ENCODE measurements at regions not wholly inside any gene's neighbourhood (a gene's known extent, or its start where the extent isn't known, plus 50 kb on each side); places are given as distances from the start of the nearest gene placed in this dataset.
A peak's percentile ranks its signal among the peaks of the same experiment; 100 is the strongest.

DNA sequence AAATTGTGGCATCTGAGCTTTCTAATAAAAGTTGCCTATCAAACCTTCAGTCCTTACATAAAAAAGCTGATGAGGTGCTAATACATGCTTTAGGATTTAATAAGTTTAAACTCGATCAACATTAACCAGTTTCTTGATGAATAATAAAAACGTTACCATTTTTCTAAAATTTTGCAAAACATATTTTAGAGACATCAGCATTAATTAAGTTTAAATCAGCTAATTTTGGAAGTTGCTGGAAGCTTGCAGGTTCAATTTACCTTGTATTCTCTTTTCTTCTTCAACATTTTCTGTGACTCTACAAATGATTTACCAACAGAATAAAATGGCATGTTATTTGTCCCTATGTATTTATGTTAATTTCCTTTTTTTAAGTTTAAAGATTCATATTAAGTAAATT, 365.3 kb upstream of the OPRM1 start:
- no peaks in the 10 kb centered on the region for H3K27me3 ChIP-seq (ENCODE audit: insufficient read depth, low read length, poor library complexity)
- no peak overlapping the region for H3K23ac ChIP-seq (ENCODE audit: low read length)
- H3K4me1 ChIP-seq (ENCODE audit: control insufficient read depth, low read depth, low read length), result no peaks in the 10 kb centered on the region
- no peak for DNase-seq
- no peaks in the 10 kb centered on the region for H3K79me1 ChIP-seq (ENCODE audit: low read length)
- no peak overlapping the region for H3K56ac ChIP-seq (ENCODE audit: low read length)
- no peak overlapping the region for H3K9ac ChIP-seq (ENCODE audit: low read length)
- H3K36me3 ChIP-seq (ENCODE audit: control insufficient read depth, insufficient read depth, low read length), result no peaks in the 10 kb centered on the region
- no peak overlapping the region for H3K4ac ChIP-seq (ENCODE audit: low read depth, low read length)
- no peak overlapping the region for H3K4me2 ChIP-seq (ENCODE audit: low read length)
- no peak overlapping the region for H3K18ac ChIP-seq (ENCODE audit: low read length)
- no peak overlapping the region for H2AK5ac ChIP-seq (ENCODE audit: low read length)
- H2BK15ac ChIP-seq (replicated peaks; ENCODE audit: low read depth), result no peak overlapping the region
- H4K8ac ChIP-seq (ENCODE audit: low read depth, low read length), result no peak overlapping the region
- H3K79me2 ChIP-seq (ENCODE audit: control insufficient read depth, insufficient read depth, low read length), result no peaks in the 10 kb centered on the region
- no peak overlapping the region for H3K4me3 ChIP-seq (ENCODE audit: low read length)
- WGBS (ENCODE audit: extremely low coverage, insufficient coverage, low lambda C conversion rate), result 100% methylated on average over 2 of the region's 2 CpGs
- no peak overlapping the region for H4K5ac ChIP-seq (ENCODE audit: low read length)
- H2BK5ac ChIP-seq (ENCODE audit: low read length), result no peak overlapping the region
- H3K27ac ChIP-seq (ENCODE audit: low read depth, low read length), result no peak overlapping the region
- H2BK120ac ChIP-seq (ENCODE audit: low read depth, low read length), result no peak overlapping the region

DNA sequence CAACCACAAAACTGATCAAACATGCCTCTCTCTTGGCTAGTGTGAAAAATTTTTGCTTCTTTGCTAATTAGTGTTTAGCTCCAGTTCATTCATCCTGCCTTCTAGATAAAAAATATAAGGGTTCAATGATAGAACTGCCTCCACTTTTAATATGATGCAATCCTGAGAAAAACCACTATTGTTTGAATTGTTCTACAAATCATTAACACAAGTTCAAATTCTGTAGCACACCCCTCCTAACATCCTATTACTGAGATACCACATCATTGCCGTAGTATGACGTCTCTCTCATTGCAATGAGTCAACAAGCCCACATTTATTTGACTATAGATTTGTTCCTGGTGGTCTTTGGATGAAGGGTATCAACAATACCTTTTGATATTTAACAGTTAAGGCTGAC, 365.8 kb upstream of the OPRM1 start:
- Histone ChIP-seq H3K27me3 (ENCODE audit: insufficient read depth, low read length, poor library complexity) (no peaks in the 10 kb centered on the region), H2BK5ac (ENCODE audit: low read length) (no peak overlapping the region), H2BK120ac (ENCODE audit: low read depth, low read length) (no peak overlapping the region), H3K4me3 (ENCODE audit: low read length) (no peak overlapping the region), H2BK15ac (replicated peaks; ENCODE audit: low read depth) (no peak overlapping the region), H4K8ac (ENCODE audit: low read depth, low read length) (no peak overlapping the region), H2AK5ac (ENCODE audit: low read length) (no peak overlapping the region), H3K4ac (ENCODE audit: low read depth, low read length) (no peak overlapping the region), H3K9ac (ENCODE audit: low read length) (no peak overlapping the region), H4K5ac (ENCODE audit: low read length) (no peak overlapping the region), H3K23ac (ENCODE audit: low read length) (no peak overlapping the region), H3K56ac (ENCODE audit: low read length) (no peak overlapping the region), H3K79me1 (ENCODE audit: low read length) (no peaks in the 10 kb centered on the region), H3K79me2 (ENCODE audit: control insufficient read depth, insufficient read depth, low read length) (no peaks in the 10 kb centered on the region), H3K4me1 (ENCODE audit: control insufficient read depth, low read depth, low read length) (no peaks in the 10 kb centered on the region), H3K36me3 (ENCODE audit: control insufficient read depth, insufficient read depth, low read length) (no peaks in the 10 kb centered on the region), H3K27ac (ENCODE audit: low read depth, low read length) (no peak overlapping the region), H3K18ac (ENCODE audit: low read length) (no peak overlapping the region), H3K4me2 (ENCODE audit: low read length) (no peak overlapping the region)
- no CpG with 5 or more reads among the region's 2 CpGs for WGBS (ENCODE audit: extremely low coverage, insufficient coverage, low lambda C conversion rate)
- DNase-seq, result no peak

DNA sequence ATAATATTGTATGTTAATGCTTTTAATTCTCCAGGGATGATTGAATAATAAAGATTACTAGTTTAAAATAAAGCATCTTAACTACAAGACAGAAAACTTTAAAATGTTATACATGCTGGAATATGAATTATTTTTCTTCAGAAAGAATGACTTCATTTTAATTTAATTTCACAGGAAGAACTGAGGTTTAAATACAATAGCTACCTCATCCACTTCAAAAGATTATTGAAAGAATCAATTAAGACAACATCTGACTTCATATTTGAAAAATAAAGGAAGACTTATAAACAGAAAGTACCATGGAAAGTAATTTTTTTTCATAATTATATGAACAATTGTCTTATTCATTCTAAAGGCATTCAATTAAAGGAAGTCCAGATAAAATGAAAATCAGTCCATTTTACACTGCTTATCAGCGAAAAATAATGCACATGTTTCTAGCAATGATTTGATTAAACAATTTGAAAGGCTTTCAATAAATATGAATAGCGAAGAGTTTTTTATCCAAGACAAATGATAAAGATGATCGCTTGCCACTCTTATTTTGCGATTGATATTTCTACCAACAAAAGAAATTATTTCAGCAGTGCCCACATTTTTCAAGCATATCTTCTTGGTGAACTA, 368.5 kb upstream of the OPRM1 start:
- no peaks in the 10 kb centered on the region for H3K36me3 ChIP-seq (ENCODE audit: control insufficient read depth, insufficient read depth, low read length)
- no peak overlapping the region for H2AK5ac ChIP-seq (ENCODE audit: low read length)
- no peak overlapping the region for H4K8ac ChIP-seq (ENCODE audit: low read depth, low read length)
- H3K27ac ChIP-seq (ENCODE audit: low read depth, low read length), result no peak overlapping the region
- no peak overlapping the region for H3K56ac ChIP-seq (ENCODE audit: low read length)
- H3K4me3 ChIP-seq (ENCODE audit: low read length), result no peak overlapping the region
- H3K79me2 ChIP-seq (ENCODE audit: control insufficient read depth, insufficient read depth, low read length), result no peaks in the 10 kb centered on the region
- H3K18ac ChIP-seq (ENCODE audit: low read length), result no peak overlapping the region
- no peak overlapping the region for H3K4me2 ChIP-seq (ENCODE audit: low read length)
- H2BK120ac ChIP-seq (ENCODE audit: low read depth, low read length), result no peak overlapping the region
- no peak for DNase-seq
- H3K9ac ChIP-seq (ENCODE audit: low read length), result no peak overlapping the region
- no peak overlapping the region for H3K23ac ChIP-seq (ENCODE audit: low read length)
- no peaks in the 10 kb centered on the region for H3K27me3 ChIP-seq (ENCODE audit: insufficient read depth, low read length, poor library complexity)
- no peak overlapping the region for H4K5ac ChIP-seq (ENCODE audit: low read length)
- no peak overlapping the region for H2BK5ac ChIP-seq (ENCODE audit: low read length)
- WGBS (ENCODE audit: extremely low coverage, insufficient coverage, low lambda C conversion rate), result no CpG with 5 or more reads among the region's 4 CpGs
- no peaks in the 10 kb centered on the region for H3K4me1 ChIP-seq (ENCODE audit: control insufficient read depth, low read depth, low read length)
- no peak overlapping the region for H2BK15ac ChIP-seq (replicated peaks; ENCODE audit: low read depth)
- no peak overlapping the region for H3K4ac ChIP-seq (ENCODE audit: low read depth, low read length)
- no peaks in the 10 kb centered on the region for H3K79me1 ChIP-seq (ENCODE audit: low read length)

DNA sequence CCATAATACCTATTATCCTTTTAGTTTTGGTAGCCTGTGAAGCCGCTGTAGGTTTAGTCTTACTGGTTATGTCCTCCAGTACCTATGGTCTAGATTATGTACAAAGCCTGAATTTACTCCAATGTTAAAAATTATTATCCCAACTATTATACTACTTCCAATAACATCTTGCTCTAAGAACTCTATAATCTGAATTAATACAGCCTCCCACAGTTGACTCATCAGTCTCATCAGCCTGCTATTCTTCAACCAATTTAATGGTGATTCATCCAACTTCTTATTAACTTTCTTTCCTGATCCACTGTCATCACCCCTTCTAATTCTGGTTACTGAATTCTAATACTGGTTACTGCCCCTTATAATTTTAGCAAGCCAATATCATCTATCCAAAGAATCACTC, 370.3 kb upstream of the OPRM1 start:
- H2BK120ac ChIP-seq (ENCODE audit: low read depth, low read length), result no peak overlapping the region
- H4K8ac ChIP-seq (ENCODE audit: low read depth, low read length), result no peak overlapping the region
- no peak overlapping the region for H3K4ac ChIP-seq (ENCODE audit: low read depth, low read length)
- H3K27me3 ChIP-seq (ENCODE audit: insufficient read depth, low read length, poor library complexity), result no peaks in the 10 kb centered on the region
- no peak overlapping the region for H3K18ac ChIP-seq (ENCODE audit: low read length)
- H4K5ac ChIP-seq (ENCODE audit: low read length), result no peak overlapping the region
- H3K79me1 ChIP-seq (ENCODE audit: low read length), result no peaks in the 10 kb centered on the region
- H2AK5ac ChIP-seq (ENCODE audit: low read length), result no peak overlapping the region
- H3K4me3 ChIP-seq (ENCODE audit: low read length), result no peak overlapping the region
- no peaks in the 10 kb centered on the region for H3K79me2 ChIP-seq (ENCODE audit: control insufficient read depth, insufficient read depth, low read length)
- no CpG with 5 or more reads among the region's 1 CpG for WGBS (ENCODE audit: extremely low coverage, insufficient coverage, low lambda C conversion rate)
- H3K4me1 ChIP-seq (ENCODE audit: control insufficient read depth, low read depth, low read length), result no peaks in the 10 kb centered on the region
- H3K36me3 ChIP-seq (ENCODE audit: control insufficient read depth, insufficient read depth, low read length), result no peaks in the 10 kb centered on the region
- H2BK5ac ChIP-seq (ENCODE audit: low read length), result no peak overlapping the region
- no peak overlapping the region for H3K27ac ChIP-seq (ENCODE audit: low read depth, low read length)
- H2BK15ac ChIP-seq (replicated peaks; ENCODE audit: low read depth), result no peak overlapping the region
- no peak overlapping the region for H3K9ac ChIP-seq (ENCODE audit: low read length)
- H3K56ac ChIP-seq (ENCODE audit: low read length), result no peak overlapping the region
- DNase-seq, result no peak
- no peak overlapping the region for H3K23ac ChIP-seq (ENCODE audit: low read length)
- H3K4me2 ChIP-seq (ENCODE audit: low read length), result no peak overlapping the region

DNA sequence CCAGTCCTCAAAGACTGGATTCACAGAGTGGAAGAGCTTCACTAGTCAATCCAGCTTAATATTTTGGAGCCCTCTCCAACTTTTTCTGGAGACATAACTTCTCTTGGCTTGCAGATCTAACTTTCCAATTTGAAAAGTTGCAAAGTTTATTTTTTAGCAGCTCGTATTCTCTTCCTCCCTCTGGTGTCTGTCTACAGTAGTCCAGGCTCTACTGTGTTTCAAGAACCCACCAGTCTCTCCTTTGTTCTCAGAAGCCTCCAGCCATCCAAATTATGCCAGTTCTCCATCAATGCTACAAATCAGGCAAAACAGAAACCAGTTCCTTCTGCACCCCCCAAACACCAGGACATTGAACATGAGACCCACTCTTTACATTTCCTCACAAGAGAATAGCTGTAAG, 376.1 kb upstream of the OPRM1 start:
- Histone ChIP-seq H4K5ac (ENCODE audit: low read length) (no peak overlapping the region), H3K4me3 (ENCODE audit: low read length) (no peak overlapping the region), H3K79me1 (ENCODE audit: low read length) (no peaks in the 10 kb centered on the region), H3K36me3 (ENCODE audit: control insufficient read depth, insufficient read depth, low read length) (no peaks in the 10 kb centered on the region), H3K79me2 (ENCODE audit: control insufficient read depth, insufficient read depth, low read length) (no peaks in the 10 kb centered on the region), H3K56ac (ENCODE audit: low read length) (no peak overlapping the region), H3K27me3 (ENCODE audit: insufficient read depth, low read length, poor library complexity) (no peaks in the 10 kb centered on the region), H2AK5ac (ENCODE audit: low read length) (no peak overlapping the region), H3K18ac (ENCODE audit: low read length) (no peak overlapping the region), H3K27ac (ENCODE audit: low read depth, low read length) (no peak overlapping the region), H2BK120ac (ENCODE audit: low read depth, low read length) (no peak overlapping the region), H4K8ac (ENCODE audit: low read depth, low read length) (no peak overlapping the region), H3K4me2 (ENCODE audit: low read length) (no peak overlapping the region), H3K9ac (ENCODE audit: low read length) (no peak overlapping the region), H3K4ac (ENCODE audit: low read depth, low read length) (no peak overlapping the region), H2BK5ac (ENCODE audit: low read length) (no peak overlapping the region), H3K23ac (ENCODE audit: low read length) (no peak overlapping the region), H2BK15ac (replicated peaks; ENCODE audit: low read depth) (no peak overlapping the region), H3K4me1 (ENCODE audit: control insufficient read depth, low read depth, low read length) (no peaks in the 10 kb centered on the region)
- peak; percentile 2 for DNase-seq
- no CpG with 5 or more reads among the region's 1 CpG for WGBS (ENCODE audit: extremely low coverage, insufficient coverage, low lambda C conversion rate)

DNA sequence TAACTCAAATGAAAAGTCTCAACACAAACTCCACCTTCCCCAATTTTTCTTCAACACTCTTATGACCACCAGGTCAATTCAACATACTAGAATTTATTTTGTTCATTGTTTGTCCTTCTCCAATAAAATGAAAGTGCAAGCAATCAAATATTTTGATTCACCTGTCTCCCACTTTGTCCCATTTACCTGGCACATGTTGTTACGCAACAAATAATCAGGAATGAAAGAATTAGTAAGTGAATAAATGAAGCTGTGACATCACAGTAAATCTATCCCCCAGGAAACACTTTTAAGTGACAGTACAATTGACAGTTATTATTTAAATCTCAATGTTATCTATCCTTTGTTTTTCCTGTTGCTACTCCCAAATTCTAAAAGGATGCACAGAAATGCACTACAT, 393.7 kb upstream of the OPRM1 start:
- Histone ChIP-seq H3K79me2 (ENCODE audit: control insufficient read depth, insufficient read depth, low read length) (no peaks in the 10 kb centered on the region), H3K27ac (ENCODE audit: low read depth, low read length) (no peak overlapping the region), H3K4me2 (ENCODE audit: low read length) (no peak overlapping the region), H3K23ac (ENCODE audit: low read length) (no peak overlapping the region), H2BK5ac (ENCODE audit: low read length) (no peak overlapping the region), H3K79me1 (ENCODE audit: low read length) (no peaks in the 10 kb centered on the region), H2AK5ac (ENCODE audit: low read length) (no peak overlapping the region), H2BK15ac (replicated peaks; ENCODE audit: low read depth) (no peak overlapping the region), H3K9ac (ENCODE audit: low read length) (no peak overlapping the region), H4K8ac (ENCODE audit: low read depth, low read length) (no peak overlapping the region), H3K4me3 (ENCODE audit: low read length) (no peak overlapping the region), H3K27me3 (ENCODE audit: insufficient read depth, low read length, poor library complexity) (no peaks in the 10 kb centered on the region), H3K18ac (ENCODE audit: low read length) (no peak overlapping the region), H3K4ac (ENCODE audit: low read depth, low read length) (no peak overlapping the region), H4K5ac (ENCODE audit: low read length) (no peak overlapping the region), H3K56ac (ENCODE audit: low read length) (no peak overlapping the region), H3K36me3 (ENCODE audit: control insufficient read depth, insufficient read depth, low read length) (no peaks in the 10 kb centered on the region), H2BK120ac (ENCODE audit: low read depth, low read length) (no peak overlapping the region), H3K4me1 (ENCODE audit: control insufficient read depth, low read depth, low read length) (no peaks in the 10 kb centered on the region)
- whole genome bisulfite sequencing (ENCODE audit: extremely low coverage, insufficient coverage, low lambda C conversion rate), result no CpG with 5 or more reads among the region's 1 CpG
- no peak for DNase-seq

Data from mesendoderm (in vitro differentiated cells).